DMS153 treated with DMSO at 0.1 percent for 48 hours (cell line): ENCODE measurements at regions not wholly inside any gene's neighbourhood (a gene's known extent, or its start where the extent isn't known, plus 50 kb on each side); places are given as distances from the start of the nearest gene placed in this dataset.

Source experiments
- DNase-seq: peaks from one replicate; lab custom pipeline; 2025; ENCODE audit not compliant: unreplicated experiment; lab: John Stamatoyannopoulos, UW

- no peak for DNase-seq
Observed at GRCh38 chr15:37837276-37837675, 97.2 kb upstream of the TMCO5A start.

- no peak for DNase-seq
Observed at GRCh38 chr15:37847776-37848175, 86.7 kb upstream of the TMCO5A start.

DNA sequence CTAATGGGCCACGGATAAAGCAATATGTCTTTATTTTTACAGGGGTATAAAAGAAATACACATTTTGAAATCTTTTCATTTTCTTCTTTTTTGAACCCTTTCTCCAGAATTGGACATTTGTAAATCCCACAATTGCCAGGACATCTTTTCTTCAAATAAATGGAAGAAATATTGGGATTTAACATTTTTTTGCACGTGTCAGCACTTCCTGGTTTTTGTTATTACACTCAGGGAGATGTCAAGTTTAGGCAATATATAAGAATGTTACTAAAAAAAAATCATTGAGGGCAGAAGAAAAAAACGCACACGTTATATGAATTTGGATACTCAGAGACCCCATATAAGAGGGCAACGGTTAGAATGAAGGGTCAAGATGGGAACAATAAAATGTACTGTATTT lies 78.3 kb upstream of the TMCO5A start:
- no peak for DNase-seq

DNA sequence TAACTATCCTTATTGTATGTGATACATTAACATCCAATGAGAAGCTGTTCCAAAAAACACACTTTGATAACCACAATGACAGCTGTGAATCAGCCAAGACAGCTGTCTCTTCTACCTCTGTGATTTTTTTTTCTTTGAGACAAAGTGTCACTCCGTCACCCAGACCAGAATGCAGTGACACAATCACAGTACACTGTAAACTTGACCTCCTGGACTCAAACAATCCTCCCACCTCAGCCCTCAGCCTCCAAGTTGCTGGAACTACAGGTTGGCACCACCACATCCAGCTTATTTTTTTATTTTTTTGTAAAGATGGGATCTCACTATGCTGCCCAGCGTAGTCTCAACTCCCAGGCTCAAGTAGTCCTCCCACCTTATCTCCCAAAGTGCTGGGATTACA lies 73.5 kb upstream of the TMCO5A start:
- DNase-seq: no peak

DNA sequence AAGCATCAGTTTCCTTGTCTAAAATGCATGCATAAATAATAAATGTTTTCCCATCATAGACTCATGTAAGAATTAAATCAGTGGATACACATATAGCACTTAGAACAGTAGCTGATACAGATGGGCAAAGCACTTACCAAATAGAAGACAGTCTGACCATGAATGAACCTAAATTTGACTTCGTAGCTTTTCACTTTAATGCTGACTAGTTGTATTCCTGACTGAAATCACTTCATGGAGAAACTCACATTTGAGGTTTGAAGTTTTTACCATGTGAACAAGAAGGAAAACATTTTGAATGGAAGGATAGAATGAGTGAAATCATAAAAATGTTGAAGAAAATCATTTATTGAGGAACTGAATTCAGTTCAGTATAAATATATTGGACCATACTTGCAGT lies 68.8 kb upstream of the TMCO5A start:
- no peak for DNase-seq

- no peak for DNase-seq
Observed at GRCh38 chr15:37870711-37871110, 63.7 kb upstream of the TMCO5A start.

DNA sequence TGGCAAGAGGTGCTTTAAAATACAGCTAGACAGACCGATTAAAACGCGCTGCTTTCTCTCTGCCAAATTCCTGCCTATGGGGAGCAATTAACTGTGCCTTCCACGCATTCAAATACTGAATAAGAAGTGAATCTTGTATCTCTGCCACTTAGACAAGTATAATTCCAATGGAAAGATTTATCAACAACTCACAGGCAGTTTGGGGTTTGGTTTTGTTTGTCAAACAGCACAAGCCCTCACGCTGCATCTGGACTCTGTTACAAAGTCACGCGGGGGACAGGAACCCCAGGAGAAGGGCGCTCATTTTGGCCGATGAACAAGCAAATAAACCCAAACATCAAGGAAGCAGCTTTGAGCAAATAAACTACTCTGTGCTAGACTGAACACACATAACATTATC lies 61.8 kb upstream of the TMCO5A start:
- DNase-seq: no peak

DNA sequence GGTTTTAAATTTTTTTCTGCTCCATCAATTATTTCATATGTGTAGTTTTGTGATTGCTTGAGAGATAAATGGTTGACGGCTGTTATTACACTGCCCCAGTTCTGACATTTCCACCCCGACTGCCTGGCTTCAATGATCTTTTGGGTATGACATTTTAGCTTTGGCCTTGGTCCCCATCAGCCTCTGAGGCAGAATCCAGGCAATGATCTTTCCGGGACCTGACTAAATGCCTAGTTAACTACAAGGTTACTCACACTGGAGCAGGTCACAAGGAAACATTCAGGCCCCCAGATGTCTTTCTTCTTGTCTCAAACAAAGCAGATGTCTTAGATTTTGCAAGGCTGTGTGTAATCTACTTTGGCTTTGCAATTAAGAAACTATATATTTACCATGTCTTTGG lies 61.1 kb upstream of the TMCO5A start:
- DNase-seq: no peak

GRCh38 chr15:37876900-37877299 lies 57.5 kb upstream of the TMCO5A start:
- no peak for DNase-seq

DNA sequence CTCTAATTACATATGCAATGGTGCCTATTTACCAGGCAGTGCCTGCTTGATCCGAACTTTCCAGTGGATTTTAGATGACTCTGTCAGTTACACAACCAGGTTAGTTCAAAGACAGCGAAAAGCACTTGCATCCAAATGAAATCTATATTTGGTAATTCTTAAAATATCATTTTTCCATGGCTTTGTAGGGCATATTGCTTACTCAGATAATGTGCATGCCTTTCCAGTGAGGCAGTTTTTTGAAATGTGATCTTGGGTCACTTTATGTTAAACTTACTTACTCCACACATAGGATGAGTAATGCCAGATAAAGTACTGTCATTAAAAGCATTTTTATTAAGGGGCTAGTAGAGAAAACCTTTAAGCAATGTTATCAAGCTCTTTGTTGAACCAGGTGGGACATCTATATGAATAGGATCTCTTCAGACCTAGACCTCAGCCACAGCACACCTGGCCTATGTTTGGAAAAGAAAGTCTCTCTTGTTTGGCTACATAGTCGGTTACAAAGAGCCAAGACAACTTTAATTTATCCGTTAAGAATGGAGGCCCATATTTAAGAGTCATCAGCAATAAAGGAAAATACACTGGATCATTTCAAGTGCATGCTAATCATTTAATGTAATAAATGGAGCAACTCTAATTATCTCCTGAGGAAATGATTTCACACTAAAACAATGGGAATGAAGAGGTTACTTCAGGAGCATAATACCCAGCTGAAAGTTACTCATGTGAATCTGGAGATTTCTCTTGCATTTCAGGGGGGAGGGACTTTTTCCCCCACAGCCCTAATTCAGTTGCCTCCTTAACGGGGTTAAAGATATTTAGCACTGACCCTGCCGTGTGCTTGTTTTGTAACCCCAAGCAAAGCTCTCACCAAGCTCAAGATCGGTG lies 56.3 kb upstream of the TMCO5A start:
- DNase-seq: peak; percentile 8

DNA sequence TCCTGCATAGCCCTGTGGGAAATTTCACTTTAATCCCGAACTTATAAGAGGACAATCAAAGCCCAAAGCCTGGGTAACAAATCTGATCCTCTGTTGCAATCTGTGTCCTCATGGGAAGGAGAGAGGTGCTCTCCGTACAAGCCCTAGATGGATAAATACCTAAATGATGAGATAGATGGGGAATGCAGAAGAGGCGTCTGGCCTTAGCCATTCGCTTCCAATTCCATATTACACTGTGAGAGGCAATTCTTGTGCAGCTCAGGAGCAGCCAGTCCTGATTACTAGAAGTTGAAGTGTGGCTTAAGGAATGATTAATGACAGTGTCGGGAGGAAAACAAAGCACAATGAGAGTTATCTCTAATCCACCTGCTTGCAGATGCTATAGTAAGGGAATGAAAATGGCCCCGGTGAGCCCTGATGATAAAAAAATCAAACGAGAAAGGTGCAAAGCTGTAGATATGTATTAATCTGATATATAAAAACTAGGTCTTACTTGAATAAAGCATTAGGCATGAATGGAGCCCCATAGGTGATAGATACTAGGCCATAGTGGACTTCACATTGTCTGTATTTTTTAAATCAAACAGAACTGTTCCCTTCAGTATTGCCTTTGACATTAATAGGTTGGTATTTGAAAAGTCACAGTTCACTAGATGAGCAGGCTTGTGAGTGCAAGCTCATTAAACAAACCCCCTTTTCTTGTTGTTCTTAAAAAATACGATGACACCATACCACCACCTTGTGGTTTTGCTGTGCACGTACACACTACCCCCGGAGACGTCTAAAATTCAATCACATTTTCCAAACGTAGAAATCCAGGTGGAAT lies 54.2 kb upstream of the TMCO5A start:
- DNase-seq: peak; percentile 36

GRCh38 chr15:37880835-37881153 lies 53.6 kb upstream of the TMCO5A start:
- DNase-seq: no peak

DNA sequence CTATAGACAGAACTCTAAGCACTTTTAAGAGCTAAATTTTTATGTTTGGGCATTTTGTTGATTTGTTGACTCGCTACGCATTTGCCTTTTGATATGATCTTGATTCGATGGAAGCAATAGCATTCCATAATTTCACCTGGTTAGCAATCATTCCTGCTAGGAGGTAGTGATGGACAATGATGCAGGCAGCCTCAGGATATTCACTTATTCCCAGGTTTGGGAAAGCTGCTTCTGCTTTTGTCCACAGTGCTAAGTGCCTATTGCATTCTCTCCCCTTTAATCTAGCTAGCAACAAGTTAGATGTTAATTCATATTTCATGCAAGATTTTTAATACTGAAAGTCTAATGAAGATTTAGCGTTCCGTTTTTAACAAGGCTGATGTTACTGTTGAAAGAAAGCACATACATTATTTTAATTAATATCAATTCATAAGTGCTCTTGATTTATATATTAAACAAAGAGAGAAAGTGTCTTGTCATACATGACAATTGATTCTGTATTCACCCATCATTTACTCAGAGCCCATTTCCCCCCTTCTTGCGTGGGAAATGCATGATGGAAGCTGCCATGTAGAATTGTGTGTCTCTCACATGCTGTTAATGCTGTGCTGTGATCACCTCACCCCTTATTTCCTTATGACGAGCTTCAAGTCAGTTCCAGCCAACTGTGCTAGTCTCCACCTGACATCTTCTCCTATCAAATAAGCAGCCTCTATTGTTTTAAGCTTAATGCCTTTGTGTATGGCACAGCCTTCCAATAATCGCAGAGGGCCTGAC lies 53.0 kb upstream of the TMCO5A start:
- no peak for DNase-seq

DNA sequence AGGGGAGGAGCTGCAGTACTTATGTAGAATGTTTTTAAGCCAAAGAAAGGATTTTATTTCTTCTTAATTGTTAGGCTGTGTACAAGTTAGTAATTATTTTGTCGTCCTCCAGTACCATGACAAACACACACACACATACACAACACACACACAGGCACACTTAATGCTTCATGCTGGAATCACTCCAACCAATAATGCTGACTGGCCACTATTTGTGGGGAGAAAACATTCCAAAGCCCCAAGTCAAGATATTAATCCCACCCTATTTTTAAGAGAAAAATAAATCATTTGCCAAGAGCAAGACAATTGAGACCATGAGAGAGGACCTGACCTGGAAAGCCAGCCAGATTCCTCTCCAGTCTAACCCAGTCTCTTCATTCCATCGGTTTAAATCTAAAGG lies 51.8 kb upstream of the TMCO5A start:
- DNase-seq: no peak
